ENCODE measurements at regions not wholly inside any gene's neighbourhood (a gene's known extent, or its start where the extent isn't known, plus 50 kb on each side); places are given as distances from the start of the nearest gene placed in this dataset.
"Not testable (repeated sequence)": the region's sequence is repeated elsewhere in the genome, so short reads cannot be mapped to it uniquely, and the experiment has no call there.

DNA sequence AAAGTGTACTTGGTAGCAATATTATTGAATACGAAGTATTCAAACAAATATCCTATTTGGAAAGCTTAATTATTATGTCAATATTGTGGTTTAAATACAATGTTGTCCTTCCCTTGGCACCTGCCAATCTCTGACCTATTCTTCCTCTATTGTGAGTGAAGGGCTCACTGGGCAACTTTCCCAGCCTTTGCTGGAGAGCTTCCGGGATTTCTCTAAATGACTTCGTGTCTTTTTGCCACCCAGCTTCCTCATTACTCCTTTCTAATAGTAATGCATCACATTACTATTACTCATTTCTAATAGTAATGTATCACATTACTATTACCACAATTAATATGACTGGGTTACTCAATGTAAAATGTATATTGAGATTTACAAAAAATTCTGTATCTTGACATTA is 880.6 kb downstream of the BRINP3 start:
- no peak for DNase-seq (ENCODE audit: low read depth in 2 of 3, low spot score in 1 of 3)

- no peak for DNase-seq (ENCODE audit: low read depth in 2 of 3, low spot score in 1 of 3)
Observed at GRCh38 chr1:189605226-189605625, 872.4 kb downstream of the BRINP3 start.

DNA sequence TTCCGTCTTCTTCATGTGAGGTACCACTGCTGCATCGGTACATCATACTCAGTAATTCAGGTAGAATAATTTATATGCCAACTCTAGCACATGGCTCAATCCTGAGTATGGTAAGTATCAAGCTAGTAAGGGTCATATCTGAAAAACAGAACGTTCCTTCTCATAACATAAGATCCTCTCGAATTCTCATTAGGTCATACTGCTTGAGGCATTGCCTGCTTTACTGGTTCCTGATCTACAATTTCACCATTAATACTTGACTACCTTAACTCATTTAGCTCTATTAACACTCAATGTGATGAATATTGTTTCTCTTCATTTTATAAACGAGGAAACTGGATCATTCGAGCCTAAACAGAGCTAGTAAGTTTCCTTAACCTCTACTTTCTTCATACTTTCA is 871.6 kb downstream of the BRINP3 start:
- no peak for DNase-seq (ENCODE audit: low read depth in 2 of 3, low spot score in 1 of 3)

DNA sequence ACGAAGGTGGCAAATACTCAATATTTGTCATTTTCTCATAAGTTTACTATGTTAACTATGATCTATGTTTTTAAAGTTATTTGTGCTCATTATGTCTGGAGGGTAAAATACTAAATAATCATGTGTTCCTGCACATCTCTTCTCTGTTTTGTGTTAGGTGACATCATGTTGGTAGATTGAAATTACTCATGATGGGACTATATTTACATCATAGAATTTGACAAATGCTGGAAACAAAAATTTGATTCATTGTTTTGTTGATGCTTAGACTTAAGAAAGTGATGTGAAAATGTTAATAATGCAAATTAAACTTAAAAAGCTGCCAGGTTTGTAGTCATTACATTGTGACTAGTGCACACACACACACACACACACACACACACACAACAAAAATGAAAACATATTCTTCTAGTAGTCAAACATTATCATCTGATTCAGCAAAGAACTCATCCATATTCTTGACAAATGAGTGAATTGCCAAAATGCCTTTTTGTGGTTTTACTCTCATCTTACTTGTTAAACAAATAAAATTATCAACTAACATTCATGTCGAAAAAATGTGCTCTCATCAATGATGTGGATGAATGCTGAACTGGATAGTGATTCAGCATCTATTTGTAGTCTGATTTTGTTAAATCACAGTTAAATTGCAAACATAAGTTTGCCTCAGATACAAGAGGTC is 870.7 kb downstream of the BRINP3 start:
- no peak for DNase-seq (ENCODE audit: low read depth in 2 of 3, low spot score in 1 of 3)

GRCh38 chr1:189607477-189608096 is 870.1 kb downstream of the BRINP3 start:
- DNase-seq (ENCODE audit: low read depth in 2 of 3, low spot score in 1 of 3) = no peak

DNA sequence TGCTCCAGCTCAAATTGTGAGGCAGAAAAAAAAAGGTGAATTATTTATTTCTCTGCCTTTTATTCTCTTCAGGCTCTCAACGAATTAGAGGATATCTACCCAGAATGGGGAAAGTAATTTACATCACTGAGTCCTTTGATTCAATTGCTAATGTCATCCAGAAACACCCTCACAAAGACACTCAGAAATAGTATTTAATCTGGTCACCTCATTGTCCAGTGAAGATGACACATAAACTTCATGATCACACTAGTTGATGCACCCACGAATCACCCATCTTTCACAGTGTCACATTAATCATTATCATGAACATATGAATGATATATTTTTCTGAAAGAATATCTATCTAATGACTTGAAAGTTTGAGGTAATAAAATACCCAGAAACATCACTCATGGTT is 868.5 kb downstream of the BRINP3 start:
- DNase-seq (ENCODE audit: low read depth in 2 of 3, low spot score in 1 of 3) = no peak

DNA sequence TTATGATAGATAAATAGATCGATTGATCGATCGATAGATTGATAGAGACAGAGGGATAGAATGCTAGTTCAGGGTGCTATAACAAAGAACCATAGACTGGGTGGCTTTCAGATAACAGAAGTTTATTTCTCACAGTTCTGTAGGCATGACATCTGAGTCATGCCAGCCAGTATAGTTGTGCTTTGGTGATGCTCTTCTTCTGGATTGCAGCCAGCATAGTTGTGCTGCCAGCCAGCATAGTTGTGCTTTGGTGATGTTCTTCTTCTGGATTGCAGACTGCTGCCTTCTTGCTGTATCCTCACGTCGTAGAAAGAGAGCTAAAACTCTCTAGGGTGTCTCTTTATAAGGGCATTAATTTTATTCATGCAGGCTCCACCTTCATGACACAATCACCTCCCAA is 860.8 kb downstream of the BRINP3 start:
- DNase-seq (ENCODE audit: low read depth in 2 of 3, low spot score in 1 of 3) = no peak

- no peak for DNase-seq (ENCODE audit: low read depth in 2 of 3, low spot score in 1 of 3)
Observed at GRCh38 chr1:189619682-189620332, 857.9 kb downstream of the BRINP3 start.

GRCh38 chr1:189620471-189620870 is 857.2 kb downstream of the BRINP3 start:
- DNase-seq (ENCODE audit: low read depth in 2 of 3, low spot score in 1 of 3) = no peak

- DNase-seq (ENCODE audit: low read depth in 2 of 3, low spot score in 1 of 3) = no peak
Observed at GRCh38 chr1:189623336-189623735, 854.3 kb downstream of the BRINP3 start.

DNA sequence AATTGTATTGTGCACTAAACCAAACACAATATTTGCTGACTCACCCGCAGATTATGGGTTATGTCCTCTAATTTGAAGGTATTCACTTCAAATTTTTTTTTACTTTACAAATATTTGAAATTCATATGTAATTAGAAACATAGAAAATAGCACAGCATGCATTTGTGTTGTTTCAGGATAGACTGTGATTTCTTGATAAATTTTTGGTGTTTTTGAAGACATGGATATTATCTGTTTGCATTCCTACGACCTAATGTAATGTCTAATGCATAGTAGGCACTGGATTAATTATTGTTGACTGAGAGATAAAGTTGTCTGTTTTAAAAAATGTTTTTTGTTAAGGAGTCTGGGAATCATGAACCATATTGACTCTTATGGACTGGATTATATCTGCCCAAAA is 850.2 kb downstream of the BRINP3 start:
- no peak for DNase-seq (ENCODE audit: low read depth in 2 of 3, low spot score in 1 of 3)

DNA sequence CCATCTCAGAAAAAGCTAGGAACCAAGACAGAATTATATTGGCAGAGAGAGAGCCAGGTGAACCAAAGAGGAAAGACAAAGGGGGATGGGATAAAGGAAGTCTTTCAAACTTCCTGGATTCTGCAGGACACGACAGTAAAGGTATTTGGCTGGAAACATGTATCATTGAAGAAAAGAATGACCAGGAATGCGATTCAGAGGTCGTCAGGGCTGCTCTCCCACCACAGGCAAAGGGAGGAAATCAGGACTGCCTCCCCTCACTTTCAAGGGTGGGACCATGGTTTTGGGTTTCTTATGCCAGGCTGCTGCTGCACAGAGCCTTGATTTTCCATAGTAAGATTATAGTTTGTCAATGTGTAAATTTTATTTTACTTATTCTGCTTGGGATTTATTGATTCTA is 848.8 kb downstream of the BRINP3 start:
- DNase-seq (ENCODE audit: low read depth in 2 of 3, low spot score in 1 of 3) = no peak

DNA sequence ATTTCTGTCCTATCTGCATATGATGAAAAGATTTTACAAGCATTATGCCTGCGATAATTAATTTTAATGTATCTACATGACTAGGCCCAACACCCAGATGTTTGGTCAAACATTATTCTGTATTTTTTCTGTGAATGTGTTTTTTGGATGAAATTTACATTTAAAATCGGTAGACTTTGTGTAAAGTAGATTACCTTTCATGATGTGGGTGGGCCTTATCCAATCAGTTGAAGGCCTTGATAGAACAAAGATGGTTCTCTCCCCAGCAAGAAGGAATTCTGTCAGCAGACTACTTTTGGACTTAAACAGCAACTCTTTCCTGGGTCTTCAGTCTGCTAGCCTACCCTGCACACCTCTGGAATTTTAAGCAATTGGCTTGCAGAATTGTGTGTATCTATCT is 844.0 kb downstream of the BRINP3 start:
- no peak for DNase-seq (ENCODE audit: low read depth in 2 of 3, low spot score in 1 of 3)

DNA sequence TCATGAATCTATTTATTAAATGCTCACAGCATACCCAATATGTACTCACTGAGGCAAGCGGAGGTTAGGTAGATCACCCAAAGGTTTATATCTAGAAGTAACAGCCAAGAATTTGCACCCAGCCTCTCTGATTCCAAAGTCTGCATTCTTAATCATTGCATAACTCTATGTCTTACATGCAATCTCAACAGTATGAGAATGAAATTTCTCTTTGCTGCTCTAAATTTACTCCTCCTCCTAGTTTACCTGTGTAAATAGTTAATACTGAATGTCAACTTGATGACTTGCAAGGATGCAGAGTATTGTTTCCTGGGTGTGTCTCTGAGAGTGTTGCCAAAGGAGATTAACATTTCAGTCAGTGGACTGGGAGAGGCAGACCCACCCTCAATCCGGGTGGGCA is 840.6 kb downstream of the BRINP3 start:
- no peak for DNase-seq (ENCODE audit: low read depth in 2 of 3, low spot score in 1 of 3)

DNA sequence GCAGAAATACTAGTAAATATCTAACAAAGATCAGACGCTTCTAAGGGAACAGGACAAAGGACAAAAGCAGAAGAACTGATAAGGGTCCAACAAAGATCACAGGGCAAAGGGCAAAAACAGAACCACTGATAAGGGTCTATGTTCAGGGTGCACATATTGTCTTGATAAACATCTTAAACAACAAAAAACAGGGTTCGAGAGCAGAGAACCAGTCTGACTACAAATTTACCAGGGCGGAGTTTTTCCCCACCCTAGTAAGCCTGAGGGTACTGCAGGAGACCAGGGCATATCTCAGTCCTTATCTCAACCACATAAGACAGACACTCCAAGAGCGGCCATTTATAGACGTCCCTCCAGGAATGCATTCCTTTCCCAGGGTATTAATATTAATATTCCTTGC is 833.5 kb downstream of the BRINP3 start:
- DNase-seq (ENCODE audit: low read depth in 2 of 3, low spot score in 1 of 3) = not testable (repeated sequence)

DNA sequence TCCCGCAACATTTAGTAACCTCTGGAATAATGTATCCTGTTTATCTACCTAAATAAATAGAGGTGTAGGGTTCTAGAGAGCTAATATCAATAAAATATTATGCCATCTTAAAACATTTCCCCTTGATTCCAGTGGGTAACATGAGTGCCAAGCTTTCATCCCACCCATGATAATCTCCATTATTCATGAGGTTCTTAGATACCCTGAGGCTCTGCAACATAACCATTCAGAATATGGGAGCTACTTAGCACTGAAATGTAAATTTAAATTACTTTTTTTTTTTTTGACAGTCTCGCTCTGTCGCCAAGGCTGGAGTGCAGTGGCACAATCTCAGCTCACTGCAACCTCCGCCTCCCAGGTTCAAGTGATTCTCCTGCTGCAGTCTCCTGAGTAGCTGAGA is 832.7 kb downstream of the BRINP3 start:
- no peak for DNase-seq (ENCODE audit: low read depth in 2 of 3, low spot score in 1 of 3)

- no peak for DNase-seq (ENCODE audit: low read depth in 2 of 3, low spot score in 1 of 3)
Observed at GRCh38 chr1:189646066-189646465, 831.6 kb downstream of the BRINP3 start.

DNA sequence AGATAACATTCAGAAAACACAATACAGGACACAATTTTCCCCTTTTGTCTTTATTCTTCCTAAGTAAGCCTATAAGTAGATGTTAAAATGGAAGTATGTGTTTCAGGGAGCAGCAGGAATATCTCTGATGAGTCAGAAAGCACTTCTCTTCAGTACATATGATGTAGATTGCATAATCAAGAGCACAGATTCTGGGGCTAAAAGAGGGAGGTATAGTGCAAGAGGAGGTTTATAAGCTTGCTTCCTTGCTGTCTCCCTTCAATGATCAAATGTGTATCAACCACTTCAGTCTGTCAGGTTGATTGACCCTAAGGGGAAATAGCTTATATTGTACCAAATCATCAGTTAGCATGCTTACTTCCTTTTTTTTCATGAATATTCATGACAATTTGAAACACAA is 822.8 kb downstream of the BRINP3 start:
- DNase-seq (ENCODE audit: low read depth in 2 of 3, low spot score in 1 of 3) = no peak

DNA sequence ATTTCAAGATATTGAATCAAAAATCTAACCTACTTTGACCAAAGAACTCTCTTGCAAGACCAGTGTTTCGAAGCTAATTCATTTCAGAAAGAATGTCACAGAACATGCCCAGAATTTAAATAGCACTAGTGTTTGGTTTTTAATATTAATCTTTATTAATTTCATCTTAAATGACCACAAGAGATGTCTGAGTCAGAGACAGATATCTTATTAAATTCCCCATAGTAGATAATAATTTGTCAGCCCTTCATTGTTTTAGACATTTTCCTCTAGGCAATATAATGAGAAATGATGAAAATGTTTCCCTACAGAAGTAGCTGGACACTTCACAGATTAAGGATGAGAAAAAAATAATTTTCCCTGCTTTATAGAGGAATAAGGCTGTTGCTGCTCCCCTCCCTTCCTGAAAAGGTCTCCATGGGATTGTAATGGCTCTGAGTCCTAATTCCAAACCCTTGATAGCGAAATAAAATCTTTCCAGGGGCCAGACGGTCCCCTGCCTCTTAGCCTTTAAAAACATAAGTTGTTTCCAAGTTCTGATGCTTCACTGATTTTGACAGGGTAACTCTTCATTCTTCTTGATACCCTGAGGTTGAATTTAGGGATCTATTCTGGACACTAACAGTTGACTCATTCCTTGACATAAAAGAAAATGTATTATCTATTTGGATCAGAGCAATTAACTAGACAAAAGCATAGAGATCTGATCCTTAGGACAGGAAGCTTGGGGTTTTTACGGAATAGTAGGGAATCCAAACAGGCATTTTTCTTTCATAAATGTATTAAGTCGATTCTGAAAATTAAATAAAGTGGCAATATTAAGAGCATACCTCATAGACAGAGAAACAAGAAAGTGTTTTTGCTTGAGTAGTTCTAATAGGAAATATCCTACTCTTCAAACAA is 820.8 kb downstream of the BRINP3 start:
- DNase-seq (ENCODE audit: low read depth in 2 of 3, low spot score in 1 of 3) = no peak

GRCh38 chr1:189657715-189658114 is 819.9 kb downstream of the BRINP3 start:
- DNase-seq (ENCODE audit: low read depth in 2 of 3, low spot score in 1 of 3) = no peak

GRCh38 chr1:189658381-189658780 is 819.3 kb downstream of the BRINP3 start:
- no peak for DNase-seq (ENCODE audit: low read depth in 2 of 3, low spot score in 1 of 3)

DNA sequence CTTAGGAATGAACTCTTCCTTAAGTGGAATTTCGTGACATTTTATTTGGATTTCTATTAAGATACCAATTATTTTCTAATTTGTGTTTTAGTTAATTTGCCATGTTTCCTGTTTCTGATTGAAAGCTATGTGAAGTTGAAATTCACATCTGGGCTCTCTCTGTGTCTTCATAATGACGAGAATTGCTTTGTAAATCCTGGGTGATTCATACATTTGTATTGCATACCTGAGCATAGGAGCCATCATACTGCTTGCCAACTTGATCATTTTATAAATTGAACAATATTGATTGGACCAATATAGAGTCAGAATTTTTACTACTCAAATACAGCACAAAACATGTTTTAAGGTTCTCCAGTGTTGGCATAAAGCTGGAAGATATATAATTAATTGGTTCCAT is 817.9 kb downstream of the BRINP3 start:
- DNase-seq (ENCODE audit: low read depth in 2 of 3, low spot score in 1 of 3) = no peak

Measured in stimulated activated CD4-positive, alpha-beta T cell treated with anti-CD3 and anti-CD28 coated beads, Interleukin-12 subunit alpha, Interleukin-12 subunit beta, amount 100 ng/mL, for 48 hours (primary cell).